HG03045 (cell line): ENCODE measurements at regions not wholly inside any gene's neighbourhood (a gene's known extent, or its start where the extent isn't known, plus 50 kb on each side); places are given as distances from the start of the nearest gene placed in this dataset.

ENCODE experiments used
- ATAC-seq: cut with Tn5 transposase; IDR thresholded peaks from one replicate; pipeline ENCODE4 v1.9.1; 2021; ENCODE audit warnings: mild to moderate bottlenecking, moderate library complexity; ENCODE audit not compliant: unreplicated experiment

- no peak for ATAC-seq
These were observed 117.0 kb downstream of the ANKRD60 start for GRCh38 chr20:58111310-58112016.

- no peak for ATAC-seq
These were observed 118.4 kb downstream of the ANKRD60 start for GRCh38 chr20:58109918-58110635.

GRCh38 chr20:58109126-58109880, 119.2 kb downstream of the ANKRD60 start:
- no peak for ATAC-seq

- no peak for ATAC-seq
These were observed 120.9 kb downstream of the ANKRD60 start for GRCh38 chr20:58107533-58107932.

- ATAC-seq = no peak
These were observed 122.2 kb downstream of the ANKRD60 start for GRCh38 chr20:58106143-58106750.

- no peak for ATAC-seq
These were observed 124.5 kb downstream of the ANKRD60 start for GRCh38 chr20:58103961-58104360.

GRCh38 chr20:58103517-58103904, 124.9 kb downstream of the ANKRD60 start:
- no peak for ATAC-seq

GRCh38 chr20:58102744-58103516, 125.5 kb downstream of the ANKRD60 start:
- no peak for ATAC-seq

- no peak for ATAC-seq
These were observed 126.2 kb downstream of the ANKRD60 start for GRCh38 chr20:58102261-58102660.

- no peak for ATAC-seq
These were observed 127.6 kb downstream of the ANKRD60 start for GRCh38 chr20:58100731-58101356.

GRCh38 chr20:58099956-58100730, 128.3 kb downstream of the ANKRD60 start:
- no peak for ATAC-seq

GRCh38 chr20:58099291-58099935, 129.0 kb downstream of the ANKRD60 start:
- no peak for ATAC-seq

- no peak for ATAC-seq
These were observed 129.9 kb downstream of the ANKRD60 start for GRCh38 chr20:58098571-58098970.

- ATAC-seq = no peak
These were observed 130.5 kb downstream of the ANKRD60 start for GRCh38 chr20:58097943-58098342.

- no peak for ATAC-seq
These were observed 131.0 kb downstream of the ANKRD60 start for GRCh38 chr20:58097429-58097828.

GRCh38 chr20:58096880-58097423, 131.5 kb downstream of the ANKRD60 start:
- ATAC-seq = no peak

- ATAC-seq = no peak
These were observed 133.8 kb downstream of the ANKRD60 start for GRCh38 chr20:58094698-58095097.

GRCh38 chr20:58094160-58094559, 134.3 kb downstream of the ANKRD60 start:
- ATAC-seq = no peak

- ATAC-seq = no peak
These were observed 135.6 kb downstream of the ANKRD60 start for GRCh38 chr20:58092871-58093270.
